Hepatocyte (in vitro differentiated cells): ENCODE measurements at regions not wholly inside any gene's neighbourhood (a gene's known extent, or its start where the extent isn't known, plus 50 kb on each side); places are given as distances from the start of the nearest gene placed in this dataset.

Experiments
- DNase-seq: peaks from one replicate; pipeline ENCODE4 v3.0.0-alpha.2; 2016; ENCODE audit warnings: low spot score
- H2AFZ ChIP-seq: fragments of 200-600 bp; sonication (generic); 2 replicates; pipeline ENCODE4 v1.6.0; 2016; ENCODE audit warnings: antibody characterized with exemption, mild to moderate bottlenecking
- H3K27ac ChIP-seq: fragments of 200-600 bp; sonication (generic); 2 replicates; pipeline ENCODE4 v1.5.1; 2016; ENCODE audit warnings: mild to moderate bottlenecking
- H3K27me3 ChIP-seq: fragments of 200-600 bp; sonication (generic); 2 replicates; pipeline ENCODE4 v1.6.1; 2016
- H3K36me3 ChIP-seq: fragments of 200-600 bp; sonication (generic); replicated peaks from 2 replicates; pipeline ENCODE4 v1.5.1; 2016; ENCODE audit warnings: low read depth; ENCODE audit not compliant: insufficient read depth
- H3K4me1 ChIP-seq: fragments of 200-600 bp; sonication (generic); 2 replicates; pipeline ENCODE4 v1.5.1; 2016; ENCODE audit warnings: mild to moderate bottlenecking, moderate library complexity; ENCODE audit not compliant: insufficient read depth
- H3K4me2 ChIP-seq: fragments of 200-600 bp; sonication (generic); 2 replicates; pipeline ENCODE4 v1.6.0; 2016
- H3K4me3 ChIP-seq: fragments of 200-600 bp; sonication (generic); 2 replicates; pipeline ENCODE4 v1.5.1; 2016; ENCODE audit warnings: mild to moderate bottlenecking
- H3K79me2 ChIP-seq: fragments of 200-600 bp; sonication (generic); 2 replicates; pipeline ENCODE4 v1.6.0; 2017; ENCODE audit warnings: mild to moderate bottlenecking
- H3K9me2 ChIP-seq: fragments of 200-600 bp; sonication (generic); replicated peaks from 2 replicates; pipeline ENCODE4 v1.6.0; 2017; ENCODE audit warnings: mild to moderate bottlenecking; ENCODE audit not compliant: insufficient read depth
- H3K9me3 ChIP-seq: fragments of 200-600 bp; sonication (generic); 2 replicates; pipeline ENCODE4 v1.5.1; 2016; ENCODE audit warnings: low read depth, mild to moderate bottlenecking
- H4K20me1 ChIP-seq: fragments of 200-600 bp; sonication (generic); 2 replicates; pipeline ENCODE4 v1.6.0; 2016; ENCODE audit warnings: mild to moderate bottlenecking; ENCODE audit not compliant: insufficient read depth, poor library complexity, severe bottlenecking
- EZH2 ChIP-seq: fragments of 200-600 bp; sonication (generic); IDR thresholded peaks from 2 replicates; pipeline ENCODE4 v1.6.1; 2016; ENCODE audit warnings: antibody characterized with exemption, mild to moderate bottlenecking, borderline replicate concordance
- EZH2phosphoT487 ChIP-seq: fragments of 200-600 bp; sonication (generic); IDR thresholded peaks from one replicate; pipeline ENCODE4 v1.6.1; 2018; ENCODE audit warnings: antibody characterized with exemption, mild to moderate bottlenecking, low read depth, moderate library complexity; ENCODE audit not compliant: unreplicated experiment, severe bottlenecking
- WGBS: methylation state at CpG from one replicate; pipeline ENCODE4 v1.1.6; 2016; ENCODE audit warnings: low lambda C conversion rate; ENCODE audit errors: missing lambda C conversion rate; 5-methylcytosine and 5-hydroxymethylcytosine counted together
- TF ChIP-seq, protein P1 (sequence below): fragments of 200-600 bp; sonication (generic); IDR thresholded peaks from 2 replicates; pipeline ENCODE4 v1.5.1; 2016; ENCODE audit warnings: antibody characterized with exemption, mild to moderate bottlenecking; ENCODE audit not compliant: poor library complexity

DNA sequence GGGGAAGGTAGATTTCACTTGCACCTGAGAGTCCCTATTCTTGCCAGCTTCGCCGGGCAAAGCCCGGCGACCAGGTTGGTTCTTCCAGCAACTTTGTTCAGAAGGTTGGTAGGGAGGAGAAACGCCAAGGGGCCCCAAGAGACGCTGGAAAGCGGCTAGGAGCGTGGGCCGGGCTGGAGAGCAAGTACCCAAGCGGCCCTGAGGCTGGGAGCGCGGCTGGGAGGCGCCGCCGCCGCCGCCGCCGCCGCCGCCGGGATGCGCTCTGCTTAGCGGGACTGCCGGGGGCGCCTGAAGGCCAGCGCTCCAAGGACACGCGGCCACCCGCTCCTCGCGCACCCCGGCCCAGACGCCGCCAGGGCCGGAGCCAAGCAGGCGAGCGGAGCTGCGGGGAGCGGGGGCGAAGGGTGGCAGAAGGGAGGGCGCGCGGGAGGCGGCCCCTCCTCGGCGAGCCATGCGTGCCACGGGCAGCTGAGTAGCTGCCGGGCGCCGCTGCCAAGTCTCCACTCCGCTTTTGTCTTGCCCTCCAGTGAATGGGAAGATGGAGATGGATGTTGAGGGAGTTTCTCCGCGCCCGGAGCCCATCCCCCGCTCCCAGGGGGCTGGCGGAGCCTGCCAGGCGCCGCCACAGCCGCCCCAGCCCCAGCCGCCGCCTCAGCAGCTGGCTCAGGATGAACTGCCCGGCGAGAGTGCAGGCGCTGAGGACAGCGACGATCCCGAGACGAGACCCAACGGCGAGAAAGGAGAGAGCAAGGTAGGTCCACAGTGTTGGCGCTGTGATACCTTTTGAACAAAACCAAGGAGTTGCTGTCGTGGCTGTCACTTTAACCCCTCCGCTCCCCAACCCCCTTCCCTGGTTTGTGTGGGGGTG lies 227.4 kb upstream of the AZI2 start:
- no peaks in the 10 kb centered on the region for H3K4me1 ChIP-seq
- no peaks in the 10 kb centered on the region for H3K36me3 ChIP-seq
- H2AFZ ChIP-seq = peak overlapping the region; percentile 88
- H3K9me3 ChIP-seq = no peaks in the 10 kb centered on the region
- H3K4me3 ChIP-seq = peak overlapping the region; percentile 76
- peak; percentile 47 for DNase-seq
- H3K27ac ChIP-seq = no peak overlapping the region
- H3K4me2 ChIP-seq = peak overlapping the region; percentile 99
- H3K79me2 ChIP-seq = no peaks in the 10 kb centered on the region
- H4K20me1 ChIP-seq = no peaks in the 10 kb centered on the region
- TF ChIP-seq EZH2phosphoT487 (peak; percentile 22), EZH2 (peak; percentile 31)
- TF ChIP-seq, protein P1, sequence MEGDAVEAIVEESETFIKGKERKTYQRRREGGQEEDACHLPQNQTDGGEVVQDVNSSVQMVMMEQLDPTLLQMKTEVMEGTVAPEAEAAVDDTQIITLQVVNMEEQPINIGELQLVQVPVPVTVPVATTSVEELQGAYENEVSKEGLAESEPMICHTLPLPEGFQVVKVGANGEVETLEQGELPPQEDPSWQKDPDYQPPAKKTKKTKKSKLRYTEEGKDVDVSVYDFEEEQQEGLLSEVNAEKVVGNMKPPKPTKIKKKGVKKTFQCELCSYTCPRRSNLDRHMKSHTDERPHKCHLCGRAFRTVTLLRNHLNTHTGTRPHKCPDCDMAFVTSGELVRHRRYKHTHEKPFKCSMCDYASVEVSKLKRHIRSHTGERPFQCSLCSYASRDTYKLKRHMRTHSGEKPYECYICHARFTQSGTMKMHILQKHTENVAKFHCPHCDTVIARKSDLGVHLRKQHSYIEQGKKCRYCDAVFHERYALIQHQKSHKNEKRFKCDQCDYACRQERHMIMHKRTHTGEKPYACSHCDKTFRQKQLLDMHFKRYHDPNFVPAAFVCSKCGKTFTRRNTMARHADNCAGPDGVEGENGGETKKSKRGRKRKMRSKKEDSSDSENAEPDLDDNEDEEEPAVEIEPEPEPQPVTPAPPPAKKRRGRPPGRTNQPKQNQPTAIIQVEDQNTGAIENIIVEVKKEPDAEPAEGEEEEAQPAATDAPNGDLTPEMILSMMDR = no peak
- no peaks in the 10 kb centered on the region for H3K9me2 ChIP-seq
- 1% methylated on average over 70 of the region's 75 CpGs for WGBS
- H3K27me3 ChIP-seq = peaks cover 95% of the 10 kb centered on the region

DNA sequence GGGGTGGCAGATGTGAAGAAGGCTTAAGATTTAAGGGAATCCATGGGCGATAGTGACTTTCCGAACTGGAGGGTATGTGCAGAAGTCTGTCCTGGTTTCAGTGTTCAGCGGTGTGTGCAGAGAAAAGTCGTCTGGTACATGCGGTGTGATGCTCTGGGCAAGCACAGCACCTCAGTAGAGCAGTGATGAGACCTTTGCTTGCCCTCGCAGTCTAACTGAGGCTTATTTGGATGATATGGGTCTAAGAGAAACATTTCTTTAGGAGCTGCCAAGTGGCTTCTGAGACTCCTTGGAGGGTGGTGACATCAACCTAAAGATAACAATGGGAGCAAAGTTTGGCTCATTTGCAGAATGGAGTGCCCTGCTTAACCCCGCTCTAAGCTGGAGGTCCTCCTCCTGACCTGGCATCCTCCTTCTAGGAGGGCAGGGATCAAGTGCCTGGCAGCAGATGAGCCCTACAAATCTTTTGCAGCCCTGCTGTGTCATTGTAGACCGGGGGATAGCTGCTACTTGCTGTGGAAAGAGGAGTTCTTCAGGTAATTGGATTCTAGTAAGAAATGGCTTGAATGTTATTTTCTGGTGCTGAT lies 228.1 kb upstream of the AZI2 start:
- no peak for DNase-seq
- TF ChIP-seq EZH2phosphoT487 = no peak
- TF ChIP-seq, protein P1 = no peak
- no peak for TF ChIP-seq EZH2

DNA sequence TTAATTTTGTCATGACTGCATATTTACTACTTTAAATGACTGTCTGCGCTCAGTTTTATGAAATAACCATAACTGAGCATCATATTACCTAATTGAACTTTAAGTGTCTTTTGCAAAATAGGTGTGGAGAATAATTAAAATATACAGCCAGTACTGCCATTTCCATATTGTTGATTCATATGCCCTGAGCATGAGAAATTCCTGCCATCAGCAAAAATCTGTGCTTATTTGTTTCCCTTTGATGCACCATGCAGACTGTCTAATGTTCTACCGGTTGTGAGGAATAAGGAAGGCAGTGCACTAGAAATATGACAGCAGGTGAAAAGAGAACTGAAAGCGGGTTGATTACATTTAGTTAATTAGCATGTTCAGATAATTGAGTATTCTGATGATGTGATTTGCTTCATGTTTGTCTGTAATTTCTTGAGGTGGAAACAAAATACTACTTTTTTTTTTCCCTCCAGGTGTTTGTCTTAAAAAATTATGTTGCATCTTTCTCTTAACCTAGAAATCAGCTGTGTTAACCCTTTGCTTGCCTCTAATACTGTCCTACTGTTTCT lies 229.4 kb upstream of the AZI2 start:
- no peak overlapping the region for H3K27ac ChIP-seq
- H3K4me1 ChIP-seq = no peaks in the 10 kb centered on the region
- H3K9me2 ChIP-seq = no peaks in the 10 kb centered on the region
- TF ChIP-seq, protein P1 = no peak
- TF ChIP-seq EZH2phosphoT487 = no peak
- no peak for TF ChIP-seq EZH2
- H3K36me3 ChIP-seq = no peaks in the 10 kb centered on the region
- H3K4me3 ChIP-seq = no peak overlapping the region
- no peaks in the 10 kb centered on the region for H4K20me1 ChIP-seq
- no peak overlapping the region for H2AFZ ChIP-seq
- no peak overlapping the region for H3K4me2 ChIP-seq
- H3K27me3 ChIP-seq = peaks cover 85% of the 10 kb centered on the region
- no peaks in the 10 kb centered on the region for H3K79me2 ChIP-seq
- no peak for DNase-seq
- H3K9me3 ChIP-seq = no peaks in the 10 kb centered on the region
- WGBS = 77% methylated on average over 3 of the region's 3 CpGs

More for the DNA sequence above, 228.1 kb upstream of the AZI2 start:
- Histone ChIP-seq H3K27me3 (peaks cover 93% of the 10 kb centered on the region), H3K27ac (no peak overlapping the region), H3K9me2 (no peaks in the 10 kb centered on the region), H3K4me3 (peak overlapping the region; percentile 76), H3K9me3 (no peaks in the 10 kb centered on the region), H2AFZ (peak overlapping the region; percentile 88), H3K4me1 (no peaks in the 10 kb centered on the region), H3K36me3 (no peaks in the 10 kb centered on the region), H3K4me2 (peak overlapping the region; percentile 99), H4K20me1 (no peaks in the 10 kb centered on the region), H3K79me2 (no peaks in the 10 kb centered on the region)
- WGBS = 6% methylated on average over 8 of the region's 8 CpGs
